HG02840 (cell line): ENCODE measurements at regions not wholly inside any gene's neighbourhood (a gene's known extent, or its start where the extent isn't known, plus 50 kb on each side); places are given as distances from the start of the nearest gene placed in this dataset.

ENCODE experiments used
- ATAC-seq: cut with Tn5 transposase; IDR thresholded peaks from one replicate; pipeline ENCODE4 v1.9.1; 2021; ENCODE audit warnings: mild to moderate bottlenecking, moderate library complexity, moderate number of reproducible peaks; ENCODE audit not compliant: unreplicated experiment, low FRiP score

DNA sequence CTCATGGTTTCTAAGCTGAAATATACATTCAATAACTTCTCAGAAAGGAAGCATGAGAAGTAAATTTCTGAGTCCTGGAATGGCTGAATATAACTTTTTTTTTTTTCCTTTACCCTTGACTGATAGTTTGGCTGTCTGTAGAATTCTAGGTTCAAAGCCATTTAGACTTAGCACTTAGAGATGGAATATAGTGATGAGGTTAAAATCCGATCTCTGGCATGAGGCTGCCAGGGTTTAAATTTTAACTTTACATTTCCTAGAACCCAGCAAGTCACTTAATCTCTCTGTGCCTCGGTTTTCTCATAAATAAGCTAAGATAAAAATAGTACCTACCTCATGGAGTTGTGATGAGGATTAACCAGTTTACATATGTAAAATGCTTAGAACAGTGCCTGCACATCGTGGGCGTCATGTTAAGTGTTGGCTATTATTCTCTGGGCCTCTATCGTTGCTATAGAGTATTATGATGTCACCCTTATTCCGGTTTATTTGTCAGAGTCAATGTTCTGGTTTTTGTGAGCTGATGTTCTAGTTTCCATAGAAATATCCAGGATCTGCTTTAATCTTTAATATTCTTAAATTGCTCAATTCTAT is 199.8 kb upstream of the TLE3 start:
- ATAC-seq, result no peak

DNA sequence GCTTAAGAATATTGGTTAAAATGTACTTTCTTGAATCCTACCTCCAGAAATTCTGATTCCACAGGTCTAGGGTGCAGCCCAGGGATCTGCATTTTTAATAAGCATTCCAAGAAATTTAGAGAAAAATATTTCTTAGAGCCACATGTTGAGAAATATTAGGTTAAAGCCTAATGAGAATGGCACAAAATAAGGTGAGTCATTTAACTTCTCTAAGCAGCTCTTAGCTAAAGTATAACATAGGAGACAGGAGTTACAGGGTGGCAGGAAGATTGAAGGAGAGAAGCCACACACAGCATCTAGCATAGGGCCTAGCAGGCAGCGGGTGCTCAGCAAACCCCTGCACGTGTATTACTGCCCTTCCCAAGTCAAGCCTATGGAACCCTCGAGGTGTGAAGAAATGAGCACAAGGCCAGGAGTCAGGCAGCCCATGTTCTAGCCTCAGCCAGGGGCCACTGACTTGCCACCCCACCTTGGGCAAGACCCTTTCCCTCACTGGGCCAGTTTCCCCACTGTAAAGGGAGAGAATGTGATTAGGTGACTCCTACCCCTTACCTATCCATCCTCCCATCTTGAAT is 197.1 kb upstream of the TLE3 start:
- ATAC-seq, result no peak

DNA sequence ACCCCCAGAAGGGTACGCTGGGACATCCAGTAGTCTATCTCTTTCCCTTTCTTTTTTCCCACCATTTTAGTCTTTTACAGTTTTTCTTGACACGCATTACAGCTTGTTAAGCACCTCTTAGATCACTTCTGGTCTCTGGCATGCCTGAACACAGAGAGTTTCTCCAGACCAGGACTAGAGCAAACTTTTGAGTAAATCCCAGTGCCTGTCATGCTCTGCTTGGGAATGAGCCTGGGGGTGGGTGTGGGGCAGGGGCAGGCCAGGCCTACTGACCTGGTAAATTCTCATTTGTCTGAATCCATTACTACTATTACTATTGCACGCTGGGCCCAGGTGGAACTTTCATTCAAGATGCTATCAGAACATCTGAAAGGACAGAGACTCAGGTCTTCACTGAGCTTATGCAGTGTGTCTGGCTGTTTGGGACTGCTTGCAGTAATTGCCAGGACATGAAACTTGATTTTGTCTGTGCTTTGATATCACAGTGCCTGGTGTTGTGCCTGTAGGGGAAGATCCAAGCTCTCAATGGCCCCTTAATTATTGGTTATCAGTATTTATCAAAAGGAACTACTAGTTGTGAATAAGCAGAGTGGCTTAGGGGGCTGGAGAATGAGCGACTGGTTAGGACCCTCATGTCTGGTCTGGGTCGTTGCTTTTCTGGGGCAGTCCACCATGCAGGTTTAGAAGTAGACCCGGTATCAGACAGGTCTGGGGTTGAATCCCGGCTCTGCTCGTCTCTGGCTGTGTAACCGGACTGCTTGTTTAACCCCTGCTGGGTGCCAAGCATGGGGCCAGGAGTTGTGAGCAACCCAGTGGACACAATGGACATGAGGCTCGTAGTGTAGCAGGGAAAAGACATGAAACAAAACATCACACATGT is 196.1 kb upstream of the TLE3 start:
- no peak for ATAC-seq

DNA sequence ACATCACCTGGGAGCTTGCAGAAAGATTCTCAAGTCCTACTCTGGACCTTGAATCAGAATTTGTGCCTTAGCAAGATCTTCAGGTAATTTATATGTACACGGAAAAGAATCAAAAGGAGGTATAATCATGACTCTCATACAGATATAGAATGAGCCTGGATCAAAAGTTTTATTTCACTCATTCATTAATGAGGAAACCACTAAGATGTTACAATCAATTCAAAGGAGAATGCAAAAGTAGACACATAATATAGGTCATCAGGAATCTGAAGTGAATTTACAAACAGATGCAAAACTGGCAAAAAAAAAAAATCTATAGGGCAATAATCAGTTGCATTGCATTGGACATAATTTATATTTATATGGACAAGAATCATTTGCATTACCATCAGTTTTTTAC is 195.4 kb upstream of the TLE3 start:
- ATAC-seq, result no peak

DNA sequence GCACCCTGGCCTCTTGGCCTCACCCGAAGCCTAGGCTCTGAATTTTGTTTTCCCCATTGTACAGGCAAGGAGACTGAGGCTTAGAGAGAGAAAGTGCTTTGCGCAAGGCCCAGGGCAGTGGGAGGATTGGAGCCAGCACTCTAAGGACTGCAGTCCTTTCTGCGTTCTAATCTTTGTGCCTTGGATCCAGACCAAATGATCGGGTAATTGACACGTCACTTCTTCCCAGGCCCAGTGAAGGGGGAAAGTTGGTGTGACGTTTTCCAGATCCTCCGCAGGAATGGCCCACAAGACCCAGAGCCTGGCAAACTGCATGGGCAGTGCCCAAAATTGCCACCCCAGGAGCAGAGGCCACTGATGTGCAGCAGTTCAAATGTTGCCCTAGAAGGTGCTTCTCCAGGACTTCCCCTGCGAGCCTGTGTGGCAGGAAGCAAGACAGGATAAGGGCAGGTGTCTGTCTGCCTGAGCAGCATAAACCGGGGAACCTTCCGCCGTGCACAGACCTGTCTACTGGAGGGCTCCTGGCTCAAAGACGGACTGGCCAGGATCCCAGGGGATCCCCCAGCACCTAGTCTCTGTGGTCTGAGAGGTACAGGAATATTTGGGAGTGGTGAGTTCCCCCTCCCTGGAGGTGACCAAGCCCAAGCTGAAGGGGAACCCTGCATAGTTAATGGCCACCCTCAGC is 194.5 kb upstream of the TLE3 start:
- ATAC-seq, result no peak

DNA sequence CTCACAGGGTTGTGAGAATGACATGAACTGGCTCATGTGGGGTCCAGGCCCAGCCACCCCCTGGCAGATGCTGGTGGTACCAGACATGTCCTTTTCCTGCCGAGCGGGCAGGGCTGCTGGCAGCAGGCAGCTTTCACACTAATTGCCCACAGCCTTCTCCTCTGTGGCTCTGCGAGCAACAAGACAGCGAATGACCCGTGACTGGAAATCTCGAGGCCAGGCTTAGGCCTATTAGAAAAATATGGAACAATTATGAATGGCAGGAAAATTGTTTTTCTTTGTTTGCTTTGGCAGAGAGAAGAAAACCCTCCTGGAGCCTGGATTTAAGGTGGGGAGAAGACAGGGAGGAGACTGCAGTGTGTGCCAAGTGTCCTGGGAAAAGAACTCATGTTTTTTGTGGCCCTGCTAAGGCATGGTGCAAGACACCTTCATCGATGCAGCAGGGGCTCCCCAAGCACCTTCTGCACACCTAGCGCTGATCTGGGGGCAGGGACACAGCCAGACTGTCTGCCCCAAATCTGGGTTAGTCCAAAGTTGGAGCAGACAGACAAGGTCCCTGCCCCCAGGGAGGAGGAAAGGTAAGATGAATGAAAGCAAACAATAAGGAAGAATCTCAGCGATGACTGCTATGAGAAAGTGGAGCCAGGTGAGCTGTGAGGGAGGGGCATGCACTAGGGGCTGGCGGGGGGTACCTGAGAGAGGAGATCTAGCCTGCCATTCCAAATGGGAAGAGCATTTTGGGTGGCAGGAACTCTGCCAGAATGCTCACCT is 193.8 kb upstream of the TLE3 start:
- ATAC-seq, result no peak

DNA sequence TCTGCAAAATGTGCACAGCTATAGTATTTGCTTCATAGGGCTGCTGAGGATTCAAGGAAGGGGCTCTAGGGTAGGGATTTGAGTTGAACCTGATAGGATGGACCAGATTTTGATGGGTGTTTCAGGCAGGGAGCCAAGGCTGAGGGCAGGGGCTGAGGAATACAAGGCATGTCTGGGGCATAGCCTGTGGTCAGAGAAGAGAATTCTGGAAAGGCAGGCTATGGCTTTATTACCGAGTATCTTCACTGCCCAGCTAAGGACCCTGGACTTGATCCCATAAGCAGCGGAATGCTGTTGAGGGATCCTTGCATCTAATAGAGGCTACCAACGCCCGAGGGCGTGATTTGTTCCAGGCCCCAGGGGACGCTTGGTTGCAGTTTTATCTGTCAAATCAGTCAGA is 193.0 kb upstream of the TLE3 start:
- no peak for ATAC-seq

DNA sequence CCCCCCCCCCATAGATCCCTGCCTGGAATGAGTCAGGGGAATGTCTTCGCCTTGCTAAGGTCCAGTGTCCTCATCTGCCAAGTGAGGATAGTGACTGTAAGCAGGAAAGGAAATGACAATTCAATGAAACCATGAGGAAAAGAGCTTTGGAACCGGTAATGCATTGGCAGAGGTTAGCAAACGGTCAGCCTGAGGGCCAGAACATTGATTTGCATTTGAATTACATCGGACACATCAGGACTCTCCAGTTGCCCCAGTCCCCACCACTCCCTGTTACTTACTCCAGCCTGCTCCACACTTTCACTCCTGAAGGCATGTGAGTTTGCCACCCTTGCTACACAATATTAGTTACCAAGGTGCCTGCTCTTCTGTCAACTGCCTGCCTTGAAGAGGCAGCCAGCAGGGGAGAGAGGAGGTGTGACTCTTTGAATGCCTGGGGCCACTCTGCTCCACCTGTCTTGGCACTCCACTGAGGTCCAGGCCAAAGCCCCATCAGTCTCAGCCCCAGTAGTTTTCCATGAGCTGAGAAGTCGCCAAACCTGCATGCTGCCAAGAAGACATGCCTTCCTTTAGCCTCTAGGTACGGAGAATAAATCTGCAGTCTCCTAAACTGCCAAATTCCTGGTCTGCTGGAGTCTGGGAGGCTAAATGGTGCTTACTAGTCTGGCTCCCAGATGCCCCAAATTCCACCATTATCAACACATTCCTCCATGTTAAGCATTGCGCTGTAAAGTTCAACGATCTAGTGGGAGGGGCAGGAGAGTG is 191.7 kb upstream of the TLE3 start:
- ATAC-seq, result no peak

DNA sequence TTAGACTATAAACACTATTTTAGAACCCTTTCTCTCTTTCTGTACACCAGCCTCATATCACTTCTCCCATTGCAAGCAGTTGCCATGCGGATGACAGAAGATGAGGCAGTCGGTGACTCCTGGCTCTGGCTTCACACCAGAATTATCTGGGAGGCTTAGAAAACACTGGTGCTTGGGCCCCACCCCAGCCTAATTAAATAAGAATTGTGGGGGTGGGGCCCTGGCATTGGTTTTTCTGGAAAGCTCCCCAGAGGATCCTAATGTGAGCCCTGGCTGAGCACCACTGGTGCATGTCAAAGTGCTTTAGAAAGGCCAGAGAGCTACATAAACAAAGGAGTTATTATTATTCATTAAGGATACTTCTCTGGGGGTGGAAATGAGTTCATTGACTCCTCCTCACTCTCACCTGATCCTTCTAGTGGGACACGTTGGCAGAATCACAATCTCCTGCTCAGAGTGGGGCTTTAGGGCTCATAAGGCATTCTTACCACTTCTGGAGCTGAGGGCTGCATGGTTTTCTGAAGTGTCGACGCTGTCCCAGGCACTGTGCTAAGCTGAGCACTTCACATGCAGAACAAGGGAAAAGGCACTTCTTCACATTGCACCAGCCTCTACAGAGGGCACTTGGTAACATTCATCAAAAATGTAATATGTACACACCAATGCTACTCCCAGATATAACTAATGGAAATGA is 188.5 kb upstream of the TLE3 start:
- ATAC-seq, result no peak

DNA sequence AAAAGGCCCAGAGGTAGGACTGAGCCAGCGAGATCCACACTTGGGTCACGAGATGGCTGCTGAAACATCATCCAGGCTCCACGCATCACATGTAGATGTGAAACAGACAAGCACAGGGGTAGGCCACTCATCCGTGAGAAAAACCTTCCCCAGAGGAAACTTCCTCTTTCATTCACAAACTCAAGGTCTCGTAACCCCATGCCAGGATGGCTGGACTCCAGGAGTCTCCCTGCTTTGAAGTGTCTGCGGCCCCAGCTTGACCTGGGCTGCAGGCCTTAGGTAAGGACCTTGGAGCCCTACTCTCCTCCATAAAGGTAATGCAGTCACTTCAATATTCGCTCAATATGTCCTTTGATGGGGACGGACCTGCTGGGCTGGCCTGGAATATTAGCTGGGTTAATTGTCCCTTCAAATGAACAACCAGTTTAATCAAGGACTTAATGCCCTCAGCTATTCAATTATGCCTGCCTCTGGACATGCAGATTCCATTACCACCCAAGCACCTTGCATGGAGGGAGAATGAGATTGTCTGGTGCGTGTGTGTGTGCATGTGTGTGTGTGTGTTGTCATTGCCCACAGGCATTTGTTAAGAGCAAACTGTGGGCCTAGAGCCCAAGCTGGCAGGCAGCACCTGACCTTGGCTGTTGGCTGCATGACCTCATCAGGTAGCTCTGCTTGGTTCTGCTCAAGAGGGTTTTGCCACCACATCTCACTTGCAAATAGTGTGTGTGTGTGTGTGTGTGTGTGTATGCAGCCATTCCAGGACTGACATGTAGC is 186.9 kb upstream of the TLE3 start:
- ATAC-seq, result no peak

DNA sequence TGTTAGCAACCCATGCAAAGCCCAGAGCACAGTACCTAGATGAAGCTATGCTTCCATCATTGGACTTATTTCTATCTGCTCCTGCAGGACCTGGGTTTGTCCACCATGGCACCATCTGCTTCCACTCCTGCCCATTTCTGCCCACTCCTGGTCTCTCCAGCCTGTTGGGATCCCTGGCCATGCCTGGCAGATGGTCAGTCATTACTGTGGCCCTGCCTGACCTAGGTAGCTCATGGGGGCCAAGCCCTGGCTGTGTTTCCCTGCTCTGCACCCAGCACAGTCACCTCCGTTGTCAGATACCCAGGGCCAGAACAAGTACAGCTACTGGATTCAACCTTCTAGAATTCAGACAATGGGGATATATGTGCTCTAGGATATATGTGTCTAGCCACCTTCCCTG is 185.8 kb upstream of the TLE3 start:
- no peak for ATAC-seq

DNA sequence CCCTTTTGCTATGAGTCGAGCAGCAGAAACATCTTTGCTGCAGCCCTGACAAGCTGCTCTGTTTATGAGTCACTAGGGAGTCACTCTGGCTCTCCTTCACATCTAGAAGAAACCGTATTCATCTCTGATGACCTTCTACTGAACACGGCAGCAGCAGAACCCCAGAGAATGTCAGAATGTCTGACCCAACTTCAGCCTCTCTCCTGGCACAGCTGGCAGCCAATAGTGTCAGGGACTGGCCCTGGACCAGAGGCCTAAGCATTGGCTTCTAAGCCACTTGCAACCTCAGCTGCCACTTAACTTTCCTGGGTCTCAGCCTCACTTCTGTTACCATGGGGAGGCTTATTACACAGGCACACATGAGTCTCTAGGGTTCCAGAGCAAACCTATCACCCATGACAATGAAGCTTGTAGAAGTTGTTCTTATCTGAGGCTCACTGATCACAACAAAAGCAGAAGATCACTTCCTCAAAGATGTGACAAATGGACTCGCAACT is 184.1 kb upstream of the TLE3 start:
- no peak for ATAC-seq

DNA sequence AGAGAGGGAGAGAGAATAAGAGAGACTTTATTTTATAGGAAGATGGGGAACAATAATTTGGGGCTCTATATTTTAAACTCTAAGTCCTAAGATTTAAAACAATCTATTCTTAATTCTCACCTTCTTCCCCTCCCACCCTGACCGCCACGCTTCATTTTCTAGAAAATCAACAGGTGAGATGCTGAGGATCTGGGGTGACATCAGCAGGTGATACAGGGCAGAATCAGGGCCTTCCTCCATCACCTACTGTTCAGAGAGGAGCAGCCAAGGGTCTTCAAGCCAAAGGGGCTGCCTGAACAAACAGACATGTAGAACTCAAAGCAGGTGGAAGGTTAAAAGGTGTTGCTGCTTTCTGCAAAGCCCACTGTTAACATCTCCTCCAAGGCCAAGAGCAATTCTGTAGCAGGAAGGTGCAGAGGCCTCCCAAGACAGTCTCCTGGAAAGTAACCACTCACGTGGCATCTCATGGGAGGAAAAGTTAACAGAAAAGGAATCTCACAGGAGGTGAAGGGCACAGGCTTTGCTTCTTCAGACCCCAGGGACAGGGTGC is 183.6 kb upstream of the TLE3 start:
- no peak for ATAC-seq

DNA sequence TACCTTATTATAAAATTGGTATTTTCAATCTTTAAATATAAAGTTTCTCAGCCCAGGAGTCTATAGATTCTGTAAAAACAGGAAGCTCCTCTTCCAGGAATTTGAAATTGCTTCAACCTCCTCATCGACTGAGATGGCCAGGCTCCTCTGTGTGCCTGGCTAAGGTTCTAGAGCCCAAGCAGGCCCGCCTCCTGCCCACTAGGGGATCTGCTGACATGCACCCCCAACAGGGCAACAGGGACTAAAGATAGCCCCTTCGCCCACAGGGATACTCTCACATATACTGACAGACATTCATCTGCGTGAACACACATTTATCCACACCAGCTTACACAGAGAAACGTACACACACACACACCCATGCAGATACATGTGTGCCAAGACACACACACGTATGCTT is 183.1 kb upstream of the TLE3 start:
- ATAC-seq, result no peak

DNA sequence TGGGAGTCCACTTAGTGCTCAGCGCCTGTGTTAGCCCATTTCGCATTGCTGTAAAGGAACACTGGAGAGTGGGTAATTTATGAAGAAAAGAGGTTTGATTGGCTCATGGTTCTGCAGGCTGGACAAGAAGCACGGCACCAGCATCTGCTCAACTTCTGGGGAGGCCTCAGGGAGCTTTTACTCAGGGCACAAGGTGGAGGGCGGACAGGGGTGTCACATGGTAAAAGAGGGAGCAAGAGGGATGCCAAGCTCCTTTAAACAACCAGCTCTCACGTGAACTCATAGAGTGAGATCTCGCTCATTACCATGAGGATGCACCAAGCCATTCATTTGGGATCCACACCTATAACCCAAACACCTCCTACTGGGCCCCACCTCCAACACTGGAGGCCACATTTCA is 181.4 kb upstream of the TLE3 start:
- no peak for ATAC-seq

DNA sequence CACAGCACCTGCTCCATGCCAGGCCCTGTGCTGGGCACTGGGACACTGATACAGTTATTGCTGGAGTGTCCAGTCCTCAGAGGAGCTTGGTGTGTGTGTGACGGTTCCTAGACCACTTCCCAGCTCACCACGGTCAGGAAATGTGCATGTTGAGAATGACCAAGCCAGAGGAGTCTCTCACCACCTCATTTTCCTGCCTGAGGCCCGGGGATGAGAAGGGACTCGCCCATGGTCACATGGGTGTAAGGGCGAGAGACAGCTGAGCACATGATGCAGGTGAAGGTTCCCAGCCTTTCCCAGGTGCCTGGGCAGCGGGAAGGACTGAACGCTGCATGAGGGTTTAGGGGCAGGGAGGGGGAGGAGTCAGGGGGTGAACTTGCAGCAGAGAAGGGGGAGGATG is 180.9 kb upstream of the TLE3 start:
- no peak for ATAC-seq

DNA sequence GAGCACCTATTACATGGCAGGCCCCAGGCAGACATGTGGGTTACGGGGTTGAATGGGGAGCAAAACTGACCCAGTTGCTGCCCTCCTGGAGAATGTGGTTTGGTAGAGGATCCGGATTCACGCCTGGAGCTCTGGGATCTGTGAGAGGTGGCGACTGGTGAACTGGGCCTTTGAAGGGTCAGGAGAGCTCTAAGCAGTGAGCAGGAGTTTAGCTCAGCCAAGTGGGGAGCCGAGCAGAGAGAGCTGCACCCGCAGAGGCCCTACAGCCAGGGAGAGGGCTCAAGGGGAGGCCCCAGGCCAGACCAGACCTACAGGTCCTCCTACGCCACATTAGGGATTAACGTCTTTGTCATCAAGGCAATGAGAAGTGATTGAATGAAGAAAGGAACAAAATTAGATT is 179.8 kb upstream of the TLE3 start:
- ATAC-seq, result no peak

DNA sequence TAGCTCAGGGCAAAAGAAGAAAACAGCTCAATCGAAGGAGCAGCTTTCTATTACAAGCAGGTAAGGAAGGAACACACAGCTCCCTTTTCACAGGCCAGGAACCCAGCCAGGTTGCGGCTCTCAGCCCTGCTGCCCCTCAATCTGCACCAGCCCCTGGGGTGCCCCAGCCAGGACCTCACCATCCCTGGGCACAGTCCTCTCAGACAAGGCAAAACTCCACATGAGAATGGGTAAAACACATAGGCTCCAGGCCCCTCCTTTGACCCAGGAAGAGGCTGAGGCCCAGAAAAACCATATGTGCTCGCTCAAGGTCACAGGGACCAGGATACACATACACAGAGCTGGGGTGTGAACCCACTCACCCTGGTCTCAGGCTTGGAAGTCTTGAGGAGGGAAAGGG is 178.7 kb upstream of the TLE3 start:
- ATAC-seq, result no peak
